Panc1 (cell line): ENCODE measurements at regions not wholly inside any gene's neighbourhood (a gene's known extent, or its start where the extent isn't known, plus 50 kb on each side); places are given as distances from the start of the nearest gene placed in this dataset.

Source experiments
- CTCF ChIP-seq: fragments of 450-650 bp; IDR thresholded peaks from 2 replicates; pipeline ENCODE4 v1.5.1; 2017; ENCODE audit warnings: mild to moderate bottlenecking
- POLR2AphosphoS5 ChIP-seq: IDR thresholded peaks from 2 replicates; pipeline ENCODE4 v1.6.1; 2012; ENCODE audit warnings: mild to moderate bottlenecking, low read depth, low read length, moderate library complexity
- REST ChIP-seq, 2 experiments: IDR thresholded peaks; 2 replicates each; pipeline ENCODE4 v1.6.1; 2011 to 2012; ENCODE audit warnings: low read depth in 2 of 2, control low read depth in 1 of 2, low read length in 1 of 2, mild to moderate bottlenecking in 1 of 2, moderate library complexity in 1 of 2; ENCODE audit not compliant: insufficient read depth in 1 of 2
- SIN3A ChIP-seq: IDR thresholded peaks from 2 replicates; pipeline ENCODE4 v1.6.1; 2012; ENCODE audit warnings: low read depth, mild to moderate bottlenecking, low read length, moderate library complexity, borderline replicate concordance; ENCODE audit not compliant: insufficient read depth
- TCF7L2 ChIP-seq: IDR thresholded peaks from 2 replicates; pipeline ENCODE4 v1.6.1; 2011; ENCODE audit warnings: mild to moderate bottlenecking, low read depth, low read length, inconsistent platforms

GRCh38 chr5:158553195-158553961, 546.3 kb downstream of the EBF1 start:
- TF ChIP-seq CTCF, result no peak
- no peak for TF ChIP-seq POLR2AphosphoS5
- no peak for TF ChIP-seq REST (IDR thresholded peaks at IDR 0.05; ENCODE audit: insufficient read depth in 1 of 2, low read depth in 2 of 2, low read length in 1 of 2)
- TF ChIP-seq TCF7L2, result no peak
- no peak for TF ChIP-seq SIN3A
